Suprapubic skin (tissue), 4 donors: ENCODE measurements at regions not wholly inside any gene's neighbourhood (a gene's known extent, or its start where the extent isn't known, plus 50 kb on each side); places are given as distances from the start of the nearest gene placed in this dataset.

Experiments
- DNase-seq, 2 donors: peaks; one replicate each; pipeline ENCODE4 v3.0.0-alpha.2; 2019; ENCODE audit warnings: low spot score in 2 of 2
- H3K27ac ChIP-seq: fragments of 200-600 bp; sonication (generic); one replicate; pipeline ENCODE4 v1.5.1; 2019
- H3K27me3 ChIP-seq: fragments of 200-600 bp; sonication (generic); one replicate; pipeline ENCODE4 v1.5.1; 2019
- H3K36me3 ChIP-seq: fragments of 200-600 bp; sonication (generic); one replicate; pipeline ENCODE4 v1.5.1; 2019
- H3K4me1 ChIP-seq: fragments of 200-600 bp; sonication (generic); one replicate; pipeline ENCODE4 v1.5.1; 2019
- H3K4me3 ChIP-seq: fragments of 200-600 bp; sonication (generic); one replicate; pipeline ENCODE4 v1.5.1; 2019; ENCODE audit warnings: mild to moderate bottlenecking
- H3K9me3 ChIP-seq: fragments of 200-600 bp; sonication (generic); one replicate; pipeline ENCODE4 v1.5.1; 2019
- EP300 ChIP-seq: sonication (generic); formaldehyde crosslinking; IDR thresholded peaks from one replicate; pipeline ENCODE4 v1.6.1; 2017; ENCODE audit warnings: antibody characterized with exemption
- POLR2A ChIP-seq, 2 donors: fragments of 450-650 bp; IDR thresholded peaks; one replicate each; pipeline ENCODE4 v1.6.1; 2017; ENCODE audit warnings: antibody characterized with exemption in 2 of 2, mild to moderate bottlenecking in 2 of 2, moderate library complexity in 2 of 2
- POLR2AphosphoS5 ChIP-seq, 3 donors: sonication (generic); formaldehyde crosslinking; IDR thresholded peaks; one replicate each; pipeline ENCODE4 v1.6.1; 2017; ENCODE audit warnings: antibody characterized with exemption in 3 of 3
- WGBS: methylation state at CpG from one replicate; pipeline ENCODE4 v1.1.5; 2018; 5-methylcytosine and 5-hydroxymethylcytosine counted together
- TF ChIP-seq, protein P1 (sequence below), 2 donors: fragments of 200-600 bp in 1 of 2; fragments of 450-650 bp in 1 of 2; sonication (generic) in 1 of 2; IDR thresholded peaks; one replicate each; pipeline ENCODE4 v1.5.1; 2016 to 2019; ENCODE audit warnings: antibody characterized with exemption in 2 of 2, mild to moderate bottlenecking in 1 of 2, moderate library complexity in 1 of 2

DNA sequence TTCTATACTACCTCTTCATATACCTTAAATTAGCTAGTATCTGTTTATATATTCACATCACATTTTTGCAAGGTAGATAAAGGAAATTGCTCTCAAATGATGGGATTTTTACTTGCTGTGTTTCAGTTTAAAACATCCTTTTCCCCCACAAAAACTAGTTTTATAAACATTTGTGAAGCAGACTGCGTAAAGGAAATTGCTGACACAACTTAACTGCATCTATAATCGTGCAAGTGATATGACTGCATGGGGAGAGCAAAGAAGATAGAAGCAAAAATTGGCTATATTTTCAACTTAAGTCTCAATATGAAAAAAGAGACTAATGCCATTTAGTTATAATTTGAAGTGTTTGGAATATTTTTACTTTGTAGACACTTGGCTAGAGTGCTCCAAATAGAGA, 385.2 kb downstream of the C4orf33 start:
- Histone ChIP-seq H3K27ac (no peak overlapping the region), H3K4me3 (no peak overlapping the region), H3K36me3 (no peaks in the 10 kb centered on the region), H3K4me1 (no peaks in the 10 kb centered on the region), H3K27me3 (no peaks in the 10 kb centered on the region), H3K9me3 (no peaks in the 10 kb centered on the region)
- no peak for DNase-seq
- TF ChIP-seq POLR2A (IDR thresholded peaks at IDR 0.05): no peak
- TF ChIP-seq POLR2AphosphoS5 (IDR thresholded peaks at IDR 0.05): no peak
- TF ChIP-seq, protein P1, sequence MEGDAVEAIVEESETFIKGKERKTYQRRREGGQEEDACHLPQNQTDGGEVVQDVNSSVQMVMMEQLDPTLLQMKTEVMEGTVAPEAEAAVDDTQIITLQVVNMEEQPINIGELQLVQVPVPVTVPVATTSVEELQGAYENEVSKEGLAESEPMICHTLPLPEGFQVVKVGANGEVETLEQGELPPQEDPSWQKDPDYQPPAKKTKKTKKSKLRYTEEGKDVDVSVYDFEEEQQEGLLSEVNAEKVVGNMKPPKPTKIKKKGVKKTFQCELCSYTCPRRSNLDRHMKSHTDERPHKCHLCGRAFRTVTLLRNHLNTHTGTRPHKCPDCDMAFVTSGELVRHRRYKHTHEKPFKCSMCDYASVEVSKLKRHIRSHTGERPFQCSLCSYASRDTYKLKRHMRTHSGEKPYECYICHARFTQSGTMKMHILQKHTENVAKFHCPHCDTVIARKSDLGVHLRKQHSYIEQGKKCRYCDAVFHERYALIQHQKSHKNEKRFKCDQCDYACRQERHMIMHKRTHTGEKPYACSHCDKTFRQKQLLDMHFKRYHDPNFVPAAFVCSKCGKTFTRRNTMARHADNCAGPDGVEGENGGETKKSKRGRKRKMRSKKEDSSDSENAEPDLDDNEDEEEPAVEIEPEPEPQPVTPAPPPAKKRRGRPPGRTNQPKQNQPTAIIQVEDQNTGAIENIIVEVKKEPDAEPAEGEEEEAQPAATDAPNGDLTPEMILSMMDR (IDR thresholded peaks at IDR 0.05): no peak
- TF ChIP-seq EP300: no peak
- 76% methylated on average over 2 of the region's 2 CpGs for WGBS

DNA sequence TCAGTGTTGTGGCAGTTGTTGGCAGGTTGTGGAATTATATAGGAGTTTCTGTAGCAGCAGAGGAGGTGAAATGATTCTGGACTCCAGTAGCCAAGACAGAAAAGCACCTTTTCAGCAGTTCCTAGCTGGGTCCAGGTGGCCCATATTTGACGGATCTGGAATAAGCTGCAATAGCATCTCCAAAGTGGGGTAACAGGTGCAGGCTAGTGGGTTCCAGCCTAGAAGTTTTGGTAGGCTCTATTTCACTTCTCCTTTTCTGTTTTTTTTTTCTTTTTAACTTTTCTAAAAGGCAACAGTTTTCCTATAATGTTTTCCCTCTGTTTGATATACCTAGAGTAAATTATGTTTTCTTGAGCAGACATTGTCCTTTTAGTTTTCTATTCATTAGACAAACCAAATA, 392.5 kb downstream of the C4orf33 start:
- TF ChIP-seq, protein P1 (IDR thresholded peaks at IDR 0.05): no peak
- TF ChIP-seq EP300: no peak
- TF ChIP-seq POLR2AphosphoS5 (IDR thresholded peaks at IDR 0.05): no peak
- TF ChIP-seq POLR2A (IDR thresholded peaks at IDR 0.05): no peak
- H3K27me3 ChIP-seq: no peaks in the 10 kb centered on the region
- WGBS: 63% methylated on average over 1 of the region's 1 CpG
- no peak for DNase-seq
- H3K36me3 ChIP-seq: no peaks in the 10 kb centered on the region
- H3K9me3 ChIP-seq: no peaks in the 10 kb centered on the region
- H3K27ac ChIP-seq: no peak overlapping the region
- no peak overlapping the region for H3K4me3 ChIP-seq
- no peaks in the 10 kb centered on the region for H3K4me1 ChIP-seq

DNA sequence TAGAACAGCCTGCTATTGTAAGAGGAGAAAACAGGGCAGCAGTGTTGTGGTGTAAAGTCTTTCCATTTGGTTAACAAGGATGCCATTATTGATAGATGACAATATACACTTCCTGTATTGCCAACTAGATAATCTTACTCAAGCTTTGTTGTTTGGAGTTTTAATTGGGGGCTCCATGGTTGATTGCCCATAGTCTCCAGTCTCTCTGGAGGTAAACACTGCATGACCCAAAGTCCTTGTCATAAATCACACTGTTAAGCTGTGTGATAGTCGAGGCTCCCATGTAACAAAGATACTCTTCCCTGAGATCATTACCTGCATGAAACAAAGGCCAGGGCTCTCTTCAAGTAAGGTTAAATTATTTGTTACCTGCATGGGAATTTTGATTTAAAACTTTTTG, 394.6 kb downstream of the C4orf33 start:
- no peak overlapping the region for H3K27ac ChIP-seq
- no peaks in the 10 kb centered on the region for H3K4me1 ChIP-seq
- H3K36me3 ChIP-seq: no peaks in the 10 kb centered on the region
- H3K27me3 ChIP-seq: no peaks in the 10 kb centered on the region
- 55% methylated on average over 1 of the region's 1 CpG for WGBS
- DNase-seq: no peak
- no peaks in the 10 kb centered on the region for H3K9me3 ChIP-seq
- no peak overlapping the region for H3K4me3 ChIP-seq
- TF ChIP-seq EP300 (no peak), POLR2A (IDR thresholded peaks at IDR 0.05) (no peak), POLR2AphosphoS5 (IDR thresholded peaks at IDR 0.05) (no peak)
- TF ChIP-seq, protein P1 (IDR thresholded peaks at IDR 0.05): no peak

DNA sequence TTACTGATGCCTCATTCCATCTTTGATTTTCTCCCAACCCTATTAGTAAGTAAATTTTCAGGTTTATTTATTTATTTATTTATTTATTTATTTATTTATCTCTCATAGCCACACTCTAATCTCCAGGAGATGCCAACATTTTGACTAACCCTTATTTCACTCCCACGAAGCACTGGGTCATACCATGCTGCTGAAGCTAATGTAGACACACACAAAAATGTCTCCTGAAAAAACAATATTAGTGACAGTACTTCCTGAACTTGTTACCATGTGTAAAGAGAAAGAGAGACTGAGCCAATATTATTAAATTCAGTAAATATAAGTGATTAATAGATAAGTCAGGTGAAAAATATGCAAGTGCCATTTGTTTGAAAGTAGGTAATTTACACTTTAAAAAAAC, 402.7 kb downstream of the C4orf33 start:
- Histone ChIP-seq H3K9me3 (no peaks in the 10 kb centered on the region), H3K36me3 (no peaks in the 10 kb centered on the region), H3K27me3 (no peaks in the 10 kb centered on the region), H3K4me3 (no peak overlapping the region), H3K27ac (no peak overlapping the region), H3K4me1 (no peaks in the 10 kb centered on the region)
- DNase-seq: no peak
- WGBS: 62% methylated on average over 1 of the region's 1 CpG
- TF ChIP-seq, protein P1 (IDR thresholded peaks at IDR 0.05): no peak
- TF ChIP-seq POLR2AphosphoS5 (IDR thresholded peaks at IDR 0.05) (no peak), POLR2A (IDR thresholded peaks at IDR 0.05) (no peak), EP300 (no peak)

DNA sequence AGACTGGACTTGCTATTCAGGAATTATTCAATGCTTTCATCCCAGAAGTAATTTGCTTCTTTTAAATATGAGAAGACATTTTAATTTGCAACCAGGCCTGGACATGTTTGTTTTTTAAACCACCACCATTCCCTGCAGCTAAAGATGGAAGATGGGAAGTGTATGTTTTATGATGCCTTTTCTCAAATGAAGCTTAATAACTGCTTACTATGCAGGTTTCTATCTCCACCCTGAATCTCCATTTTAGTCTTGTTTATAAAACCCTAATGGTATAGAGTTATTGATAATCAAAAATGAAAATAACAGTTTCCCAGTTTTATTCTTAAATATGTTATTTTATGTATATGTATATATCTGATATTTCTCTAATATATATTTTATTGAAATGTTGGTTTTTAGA, 418.9 kb downstream of the C4orf33 start:
- Histone ChIP-seq H3K4me1 (no peaks in the 10 kb centered on the region), H3K27ac (no peak overlapping the region), H3K9me3 (no peaks in the 10 kb centered on the region), H3K27me3 (no peaks in the 10 kb centered on the region), H3K36me3 (no peaks in the 10 kb centered on the region), H3K4me3 (no peak overlapping the region)
- DNase-seq: no peak
- TF ChIP-seq POLR2A (IDR thresholded peaks at IDR 0.05): no peak
- TF ChIP-seq, protein P1 (IDR thresholded peaks at IDR 0.05): no peak
- TF ChIP-seq POLR2AphosphoS5 (IDR thresholded peaks at IDR 0.05): no peak
- TF ChIP-seq EP300: no peak
